ENCODE measurements at regions not wholly inside any gene's neighbourhood (a gene's known extent, or its start where the extent isn't known, plus 50 kb on each side); places are given as distances from the start of the nearest gene placed in this dataset.

GRCh38 chr7:53473371-53473770, 437.9 kb downstream of the POM121L12 start:
- no peak for TF ChIP-seq CTCF (IDR thresholded peaks at IDR 0.05)
- no peak for TF ChIP-seq POLR2A (IDR thresholded peaks at IDR 0.05)

Data from gastroesophageal sphincter (tissue), 3 donors.